Heart left ventricle (tissue), 13 donors: ENCODE measurements at regions not wholly inside any gene's neighbourhood (a gene's known extent, or its start where the extent isn't known, plus 50 kb on each side); places are given as distances from the start of the nearest gene placed in this dataset.

Source experiments
- CTCF ChIP-seq, 12 donors: fragments of 200-600 bp; sonication (generic) in 4 of 12; IDR thresholded peaks; one replicate each; pipeline versions ENCODE4 v1.5.0 to v1.8.0; 2018 to 2022; ENCODE audit warnings: antibody characterized with exemption in 12 of 12, mild to moderate bottlenecking in 5 of 12
- POLR2A ChIP-seq, 2 donors: fragments of 450-650 bp; IDR thresholded peaks; one replicate each; pipeline ENCODE4 v1.6.1; 2017; ENCODE audit warnings: antibody characterized with exemption in 2 of 2, mild to moderate bottlenecking in 2 of 2, moderate library complexity in 2 of 2
- donor health status: ischemic (EF 13 %, LVEDD 7.1; RV severe dilation, severe dysfunction).
- donor health status: DM: no; HTN: yes; CAD: no.
- donor health status: DM: no; HTN: no; CAD: no.
- donor health status: ischemic (EF 25% LVEDD 6.9; RV normal size, moderate dysfunction).
- donor health status: ischemic (EF 25% LVEDD 5.7; RV mildly dilated, moderate dysfunction).
- donor health status: ischemic (EF 35%, LVEDD 5.7; RV mildly dilated, moderate dysfunction).
- donor health status: nonischemic (EF 11% LVEDD 7.7; RV severe dilation, severe dysfunction).
- donor health status: DM: yes; HTN: yes; CAD: no.
- donor health status: PGD.
- donor health status: ischemic (EF 29% LVEDD 5.4; RV normal size, mild dysfunction).
- donor health status: nonischemic (EF 23%, LVEDD 6.1; RV moderate dilation, normal function).

GRCh38 chr5:33281431-33281843 lies 159.3 kb upstream of the TARS1 start:
- TF ChIP-seq CTCF (IDR thresholded peaks at IDR 0.05) (no peak), POLR2A (IDR thresholded peaks at IDR 0.05) (no peak)
